ENCODE measurements at regions not wholly inside any gene's neighbourhood (a gene's known extent, or its start where the extent isn't known, plus 50 kb on each side); places are given as distances from the start of the nearest gene placed in this dataset.

- Histone ChIP-seq H3K9me3 (ENCODE audit: control insufficient read depth, low read length) (no peaks in the 10 kb centered on the region), H3K4me1 (ENCODE audit: control insufficient read depth, insufficient read depth, low read length, poor library complexity, severe bottlenecking) (no peaks in the 10 kb centered on the region), H3K27me3 (replicated peaks; ENCODE audit: control insufficient read depth, insufficient read depth, low read length, poor library complexity, severe bottlenecking) (no peaks in the 10 kb centered on the region), H3K36me3 (ENCODE audit: control insufficient read depth, insufficient read depth, low read length) (no peaks in the 10 kb centered on the region), H3K4me3 (ENCODE audit: insufficient read depth, low read depth, low read length, poor library complexity, severe bottlenecking) (no peak overlapping the region), H3K27ac (ENCODE audit: insufficient read depth, low read length, poor library complexity, severe bottlenecking) (no peak overlapping the region)
- no peak for DNase-seq
Observed at GRCh38 chr3:182692021-182692420, 101.3 kb upstream of the ATP11B start.

- DNase-seq: no peak
- Histone ChIP-seq H3K27ac (ENCODE audit: insufficient read depth, low read length, poor library complexity, severe bottlenecking) (no peak overlapping the region), H3K4me3 (ENCODE audit: insufficient read depth, low read depth, low read length, poor library complexity, severe bottlenecking) (no peak overlapping the region), H3K36me3 (ENCODE audit: control insufficient read depth, insufficient read depth, low read length) (no peaks in the 10 kb centered on the region), H3K9me3 (ENCODE audit: control insufficient read depth, low read length) (no peaks in the 10 kb centered on the region), H3K4me1 (ENCODE audit: control insufficient read depth, insufficient read depth, low read length, poor library complexity, severe bottlenecking) (no peaks in the 10 kb centered on the region), H3K27me3 (replicated peaks; ENCODE audit: control insufficient read depth, insufficient read depth, low read length, poor library complexity, severe bottlenecking) (no peaks in the 10 kb centered on the region)
Observed at GRCh38 chr3:182692695-182693094, 100.6 kb upstream of the ATP11B start.

- no peaks in the 10 kb centered on the region for H3K36me3 ChIP-seq (ENCODE audit: control insufficient read depth, insufficient read depth, low read length)
- no peaks in the 10 kb centered on the region for H3K9me3 ChIP-seq (ENCODE audit: control insufficient read depth, low read length)
- no peaks in the 10 kb centered on the region for H3K4me1 ChIP-seq (ENCODE audit: control insufficient read depth, insufficient read depth, low read length, poor library complexity, severe bottlenecking)
- no peak overlapping the region for H3K27ac ChIP-seq (ENCODE audit: insufficient read depth, low read length, poor library complexity, severe bottlenecking)
- no peak overlapping the region for H3K4me3 ChIP-seq (ENCODE audit: insufficient read depth, low read depth, low read length, poor library complexity, severe bottlenecking)
- no peak for DNase-seq
- no peaks in the 10 kb centered on the region for H3K27me3 ChIP-seq (replicated peaks; ENCODE audit: control insufficient read depth, insufficient read depth, low read length, poor library complexity, severe bottlenecking)
Observed at GRCh38 chr3:182693723-182694122, 99.6 kb upstream of the ATP11B start.

- Histone ChIP-seq H3K27me3 (replicated peaks; ENCODE audit: control insufficient read depth, insufficient read depth, low read length, poor library complexity, severe bottlenecking) (no peaks in the 10 kb centered on the region), H3K27ac (ENCODE audit: insufficient read depth, low read length, poor library complexity, severe bottlenecking) (no peak overlapping the region), H3K4me3 (ENCODE audit: insufficient read depth, low read depth, low read length, poor library complexity, severe bottlenecking) (no peak overlapping the region), H3K9me3 (ENCODE audit: control insufficient read depth, low read length) (no peaks in the 10 kb centered on the region), H3K36me3 (ENCODE audit: control insufficient read depth, insufficient read depth, low read length) (no peaks in the 10 kb centered on the region), H3K4me1 (ENCODE audit: control insufficient read depth, insufficient read depth, low read length, poor library complexity, severe bottlenecking) (no peaks in the 10 kb centered on the region)
- DNase-seq: no peak
Observed at GRCh38 chr3:182696916-182697315, 96.4 kb upstream of the ATP11B start.

GRCh38 chr3:182697345-182697919, 95.9 kb upstream of the ATP11B start:
- Histone ChIP-seq H3K9me3 (ENCODE audit: control insufficient read depth, low read length) (no peaks in the 10 kb centered on the region), H3K4me3 (ENCODE audit: insufficient read depth, low read depth, low read length, poor library complexity, severe bottlenecking) (no peak overlapping the region), H3K36me3 (ENCODE audit: control insufficient read depth, insufficient read depth, low read length) (no peaks in the 10 kb centered on the region), H3K27ac (ENCODE audit: insufficient read depth, low read length, poor library complexity, severe bottlenecking) (no peak overlapping the region), H3K27me3 (replicated peaks; ENCODE audit: control insufficient read depth, insufficient read depth, low read length, poor library complexity, severe bottlenecking) (no peaks in the 10 kb centered on the region), H3K4me1 (ENCODE audit: control insufficient read depth, insufficient read depth, low read length, poor library complexity, severe bottlenecking) (no peaks in the 10 kb centered on the region)
- DNase-seq: no peak

GRCh38 chr3:182698078-182698477, 95.2 kb upstream of the ATP11B start:
- Histone ChIP-seq H3K27me3 (replicated peaks; ENCODE audit: control insufficient read depth, insufficient read depth, low read length, poor library complexity, severe bottlenecking) (no peaks in the 10 kb centered on the region), H3K9me3 (ENCODE audit: control insufficient read depth, low read length) (no peaks in the 10 kb centered on the region), H3K27ac (ENCODE audit: insufficient read depth, low read length, poor library complexity, severe bottlenecking) (no peak overlapping the region), H3K4me3 (ENCODE audit: insufficient read depth, low read depth, low read length, poor library complexity, severe bottlenecking) (no peak overlapping the region), H3K36me3 (ENCODE audit: control insufficient read depth, insufficient read depth, low read length) (no peaks in the 10 kb centered on the region), H3K4me1 (ENCODE audit: control insufficient read depth, insufficient read depth, low read length, poor library complexity, severe bottlenecking) (no peaks in the 10 kb centered on the region)
- no peak for DNase-seq

- Histone ChIP-seq H3K4me1 (ENCODE audit: control insufficient read depth, insufficient read depth, low read length, poor library complexity, severe bottlenecking) (no peaks in the 10 kb centered on the region), H3K36me3 (ENCODE audit: control insufficient read depth, insufficient read depth, low read length) (no peaks in the 10 kb centered on the region), H3K9me3 (ENCODE audit: control insufficient read depth, low read length) (no peaks in the 10 kb centered on the region), H3K27ac (ENCODE audit: insufficient read depth, low read length, poor library complexity, severe bottlenecking) (no peak overlapping the region), H3K4me3 (ENCODE audit: insufficient read depth, low read depth, low read length, poor library complexity, severe bottlenecking) (no peak overlapping the region), H3K27me3 (replicated peaks; ENCODE audit: control insufficient read depth, insufficient read depth, low read length, poor library complexity, severe bottlenecking) (no peaks in the 10 kb centered on the region)
- DNase-seq: no peak
Observed at GRCh38 chr3:182699550-182700170, 93.6 kb upstream of the ATP11B start.

- no peak for DNase-seq
- H3K4me3 ChIP-seq (ENCODE audit: insufficient read depth, low read depth, low read length, poor library complexity, severe bottlenecking): no peak overlapping the region
- H3K36me3 ChIP-seq (ENCODE audit: control insufficient read depth, insufficient read depth, low read length): no peaks in the 10 kb centered on the region
- no peaks in the 10 kb centered on the region for H3K27me3 ChIP-seq (replicated peaks; ENCODE audit: control insufficient read depth, insufficient read depth, low read length, poor library complexity, severe bottlenecking)
- no peaks in the 10 kb centered on the region for H3K9me3 ChIP-seq (ENCODE audit: control insufficient read depth, low read length)
- no peaks in the 10 kb centered on the region for H3K4me1 ChIP-seq (ENCODE audit: control insufficient read depth, insufficient read depth, low read length, poor library complexity, severe bottlenecking)
- no peak overlapping the region for H3K27ac ChIP-seq (ENCODE audit: insufficient read depth, low read length, poor library complexity, severe bottlenecking)
Observed at GRCh38 chr3:182702216-182702615, 91.1 kb upstream of the ATP11B start.

GRCh38 chr3:182703233-182703632, 90.1 kb upstream of the ATP11B start:
- H3K36me3 ChIP-seq (ENCODE audit: control insufficient read depth, insufficient read depth, low read length): no peaks in the 10 kb centered on the region
- no peaks in the 10 kb centered on the region for H3K9me3 ChIP-seq (ENCODE audit: control insufficient read depth, low read length)
- no peak overlapping the region for H3K27ac ChIP-seq (ENCODE audit: insufficient read depth, low read length, poor library complexity, severe bottlenecking)
- H3K27me3 ChIP-seq (replicated peaks; ENCODE audit: control insufficient read depth, insufficient read depth, low read length, poor library complexity, severe bottlenecking): no peaks in the 10 kb centered on the region
- no peaks in the 10 kb centered on the region for H3K4me1 ChIP-seq (ENCODE audit: control insufficient read depth, insufficient read depth, low read length, poor library complexity, severe bottlenecking)
- no peak overlapping the region for H3K4me3 ChIP-seq (ENCODE audit: insufficient read depth, low read depth, low read length, poor library complexity, severe bottlenecking)
- no peak for DNase-seq

- H3K4me3 ChIP-seq (ENCODE audit: insufficient read depth, low read depth, low read length, poor library complexity, severe bottlenecking): no peak overlapping the region
- no peaks in the 10 kb centered on the region for H3K9me3 ChIP-seq (ENCODE audit: control insufficient read depth, low read length)
- no peak overlapping the region for H3K27ac ChIP-seq (ENCODE audit: insufficient read depth, low read length, poor library complexity, severe bottlenecking)
- H3K36me3 ChIP-seq (ENCODE audit: control insufficient read depth, insufficient read depth, low read length): no peaks in the 10 kb centered on the region
- no peak for DNase-seq
- no peaks in the 10 kb centered on the region for H3K27me3 ChIP-seq (replicated peaks; ENCODE audit: control insufficient read depth, insufficient read depth, low read length, poor library complexity, severe bottlenecking)
- no peaks in the 10 kb centered on the region for H3K4me1 ChIP-seq (ENCODE audit: control insufficient read depth, insufficient read depth, low read length, poor library complexity, severe bottlenecking)
Observed at GRCh38 chr3:182704926-182705325, 88.4 kb upstream of the ATP11B start.
